ENCODE measurements at regions not wholly inside any gene's neighbourhood (a gene's known extent, or its start where the extent isn't known, plus 50 kb on each side); places are given as distances from the start of the nearest gene placed in this dataset.
"Not testable (repeated sequence)": the region's sequence is repeated elsewhere in the genome, so short reads cannot be mapped to it uniquely, and the experiment has no call there.

- H3K27ac Mint-ChIP-seq, result peak overlapping the region; percentile 31
- ATAC-seq, result no peak
- DNase-seq, result no peak
Observed at GRCh38 chr14:105682956-105683570, 156.7 kb downstream of the TMEM121 start.

GRCh38 chr14:105684056-105684455, 157.7 kb downstream of the TMEM121 start:
- H3K27me3 Mint-ChIP-seq; POLR2A ChIA-PET; H3K27ac Mint-ChIP-seq; H3K4me1 Mint-ChIP-seq (ENCODE audit: low read depth); intact Hi-C loops (cut with micrococcal nuclease); H3K4me3 Mint-ChIP-seq; CTCF ChIA-PET; DNase-seq; H3K9me3 Mint-ChIP-seq; ATAC-seq; H3K36me3 Mint-ChIP-seq (ENCODE audit: low read depth): not testable (repeated sequence)

More at GRCh38 chr14:105682956-105683570, 156.7 kb downstream of the TMEM121 start:
- intact Hi-C loops (cut with micrococcal nuclease), result no loop called here
- no peak for TF ChIP-seq CTCF (IDR thresholded peaks at IDR 0.05)
- H3K4me1 Mint-ChIP-seq (ENCODE audit: low read depth), result peaks cover 4% of the 10 kb centered on the region
- ChIA-PET POLR2A (no interaction called here), CTCF (no interaction called here)
- no peaks in the 10 kb centered on the region for H3K9me3 Mint-ChIP-seq
- peaks cover 1% of the 10 kb centered on the region for H3K27me3 Mint-ChIP-seq
- H3K4me3 Mint-ChIP-seq, result no peak overlapping the region
- no peaks in the 10 kb centered on the region for H3K36me3 Mint-ChIP-seq (ENCODE audit: low read depth)

- ATAC-seq; H3K27me3 Mint-ChIP-seq; H3K4me1 Mint-ChIP-seq (ENCODE audit: low read depth); CTCF ChIA-PET; H3K4me3 Mint-ChIP-seq; H3K9me3 Mint-ChIP-seq; DNase-seq; H3K36me3 Mint-ChIP-seq (ENCODE audit: low read depth); POLR2A ChIA-PET; intact Hi-C loops (cut with micrococcal nuclease): not testable (repeated sequence)
- H3K27ac Mint-ChIP-seq, result peak overlapping the region; percentile 3
Observed at GRCh38 chr14:105684597-105684996, 158.2 kb downstream of the TMEM121 start.

- ChIA-PET CTCF (no interaction called here), POLR2A (no interaction called here)
- no peak for DNase-seq
- intact Hi-C loops (cut with micrococcal nuclease), result loop anchor here (5.0 kb wide), 1 partner anchor 118 kb away; no protein-coding TSS in a partner anchor
- no peak for TF ChIP-seq CTCF (IDR thresholded peaks at IDR 0.05)
- H3K27ac Mint-ChIP-seq, result peak overlapping the region; percentile 3
- H3K4me1 Mint-ChIP-seq (ENCODE audit: low read depth), result peaks cover 4% of the 10 kb centered on the region
- no peaks in the 10 kb centered on the region for H3K27me3 Mint-ChIP-seq
- no peak for ATAC-seq
- H3K36me3 Mint-ChIP-seq (ENCODE audit: low read depth), result no peaks in the 10 kb centered on the region
- H3K4me3 Mint-ChIP-seq, result no peak overlapping the region
- peaks cover 3% of the 10 kb centered on the region for H3K9me3 Mint-ChIP-seq
Observed at GRCh38 chr14:105685003-105685402, 158.6 kb downstream of the TMEM121 start.

- H3K4me1 Mint-ChIP-seq (ENCODE audit: low read depth); H3K4me3 Mint-ChIP-seq; H3K27me3 Mint-ChIP-seq; POLR2A ChIA-PET; CTCF ChIA-PET; H3K27ac Mint-ChIP-seq; H3K36me3 Mint-ChIP-seq (ENCODE audit: low read depth); ATAC-seq; DNase-seq; H3K9me3 Mint-ChIP-seq: not testable (repeated sequence)
- intact Hi-C loops (cut with micrococcal nuclease), result loop anchor here (5.0 kb wide), 1 partner anchor 118 kb away; no protein-coding TSS in a partner anchor
Observed at GRCh38 chr14:105685605-105686004, 159.2 kb downstream of the TMEM121 start.

- H3K36me3 Mint-ChIP-seq (ENCODE audit: low read depth); H3K4me1 Mint-ChIP-seq (ENCODE audit: low read depth); DNase-seq; H3K27me3 Mint-ChIP-seq; POLR2A ChIA-PET; H3K27ac Mint-ChIP-seq; ATAC-seq; CTCF ChIA-PET; H3K4me3 Mint-ChIP-seq: not testable (repeated sequence)
- intact Hi-C loops (cut with micrococcal nuclease), result loop anchor here (5.0 kb wide), 1 partner anchor 119 kb away; no protein-coding TSS in a partner anchor
- H3K9me3 Mint-ChIP-seq, result peaks cover 12% of the 10 kb centered on the region
Observed at GRCh38 chr14:105686050-105686449, 159.7 kb downstream of the TMEM121 start.

- DNase-seq; POLR2A ChIA-PET; H3K4me1 Mint-ChIP-seq (ENCODE audit: low read depth); CTCF ChIA-PET; H3K27me3 Mint-ChIP-seq; H3K4me3 Mint-ChIP-seq; H3K27ac Mint-ChIP-seq; H3K36me3 Mint-ChIP-seq (ENCODE audit: low read depth); ATAC-seq: not testable (repeated sequence)
- intact Hi-C loops (cut with micrococcal nuclease), result loop anchor here (5.0 kb wide), 1 partner anchor 119 kb away; no protein-coding TSS in a partner anchor
- peaks cover 12% of the 10 kb centered on the region for H3K9me3 Mint-ChIP-seq
Observed at GRCh38 chr14:105686462-105687170, 160.2 kb downstream of the TMEM121 start.

GRCh38 chr14:105687171-105688022, 161.0 kb downstream of the TMEM121 start:
- DNase-seq; CTCF ChIA-PET; H3K36me3 Mint-ChIP-seq (ENCODE audit: low read depth); H3K4me1 Mint-ChIP-seq (ENCODE audit: low read depth); POLR2A ChIA-PET; H3K27me3 Mint-ChIP-seq; H3K4me3 Mint-ChIP-seq; ATAC-seq; H3K27ac Mint-ChIP-seq: not testable (repeated sequence)
- peaks cover 12% of the 10 kb centered on the region for H3K9me3 Mint-ChIP-seq
- intact Hi-C loops (cut with micrococcal nuclease), result loop anchor here (5.0 kb wide), 1 partner anchor 120 kb away; no protein-coding TSS in a partner anchor

- POLR2A ChIA-PET; H3K4me3 Mint-ChIP-seq; H3K4me1 Mint-ChIP-seq (ENCODE audit: low read depth); H3K27me3 Mint-ChIP-seq; H3K36me3 Mint-ChIP-seq (ENCODE audit: low read depth); H3K27ac Mint-ChIP-seq; DNase-seq; CTCF ChIA-PET: not testable (repeated sequence)
- intact Hi-C loops (cut with micrococcal nuclease), result loop anchor here (5.0 kb wide), 1 partner anchor 121 kb away; no protein-coding TSS in a partner anchor
- ATAC-seq, result peak; percentile 43
- H3K9me3 Mint-ChIP-seq, result peaks cover 12% of the 10 kb centered on the region
Observed at GRCh38 chr14:105688023-105688351, 161.6 kb downstream of the TMEM121 start.
